H1 (cell line): ENCODE measurements at regions not wholly inside any gene's neighbourhood (a gene's known extent, or its start where the extent isn't known, plus 50 kb on each side); places are given as distances from the start of the nearest gene placed in this dataset.

Experiments used
- CTCF ChIA-PET: fragments of 300-600 bp; sonication (Branson Sonifier 250); formaldehyde crosslinking; loops from one replicate; lab custom pipeline; 2021; ENCODE audit not compliant: partially characterized antibody; lab: Charles Lee
- POLR2A ChIA-PET: fragments of 300-600 bp; sonication (Branson Sonifier 250); formaldehyde crosslinking; loops from one replicate; lab custom pipeline; 2021; ENCODE audit warnings: inconsistent platforms; ENCODE audit not compliant: partially characterized antibody; lab: Charles Lee
- DNase-seq, 2 experiments: peaks; one replicate each; pipeline versions ENCODE4 v3.0.0 to v3.0.0-alpha.2; 2010 to 2022; ENCODE audit warnings: low spot score in 2 of 2, low read depth in 1 of 2, mixed read lengths in 1 of 2
- FAIRE-seq: peaks from 2 replicates; lab custom pipeline; 2011; peaks lifted over from hg19 to GRCh38; lab: Jason Lieb, UNC
- H2AFZ ChIP-seq: 2 replicates; pipeline ENCODE4 v1.8.1; 2012; ENCODE audit warnings: low read length, inconsistent platforms
- H2AK5ac ChIP-seq: 2 replicates; pipeline ENCODE4 v1.6.1; 2013; ENCODE audit warnings: low read depth, low read length
- H2BK120ac ChIP-seq: replicated peaks from 2 replicates; pipeline ENCODE3; 2013; ENCODE audit warnings: low read depth, low read length, inconsistent platforms
- H2BK12ac ChIP-seq: 2 replicates; pipeline ENCODE4 v1.6.1; 2013; ENCODE audit warnings: low read depth, low read length
- H2BK15ac ChIP-seq: 2 replicates; pipeline ENCODE4 v1.6.1; 2013; ENCODE audit warnings: low read length
- H2BK20ac ChIP-seq: 2 replicates; pipeline ENCODE4 v1.6.1; 2013; ENCODE audit warnings: low read length
- H2BK5ac ChIP-seq: 2 replicates; pipeline ENCODE4 v1.6.1; 2013; ENCODE audit warnings: low read depth, low read length
- H3K14ac ChIP-seq: 2 replicates; pipeline ENCODE4 v1.6.1; 2013; ENCODE audit warnings: inconsistent platforms; ENCODE audit not compliant: insufficient read length
- H3K18ac ChIP-seq: 2 replicates; pipeline ENCODE4 v1.6.1; 2013; ENCODE audit warnings: low read length; ENCODE audit errors: extremely low read depth
- H3K23ac ChIP-seq: 2 replicates; pipeline ENCODE4 v1.6.1; 2013; ENCODE audit warnings: inconsistent platforms; ENCODE audit not compliant: insufficient read length
- H3K23me2 ChIP-seq: 2 replicates; pipeline ENCODE4 v1.6.1; 2013; ENCODE audit warnings: low read depth, low read length
- H3K27ac ChIP-seq: 2 replicates; pipeline ENCODE4 v1.6.1; 2011; ENCODE audit warnings: low read depth, low read length, inconsistent platforms
- H3K27me3 ChIP-seq, 4 experiments: replicated peaks in 1 of 4; 1 replicate in 1 of 4; 2 replicates in 3 of 4; pipeline versions ENCODE4 v1.6.1 to v1.8.1; 2011 to 2013; ENCODE audit warnings: low read length in 3 of 4, mild to moderate bottlenecking in 3 of 4, inconsistent platforms in 2 of 4, mixed read lengths in 2 of 4, moderate library complexity in 1 of 4; ENCODE audit not compliant: control insufficient read depth in 3 of 4, insufficient read depth in 3 of 4; ENCODE audit errors: extremely low read depth in 1 of 4
- H3K36me3 ChIP-seq, 4 experiments: 2 replicates each; pipeline versions ENCODE4 v1.6.1 to v1.8.1; 2011 to 2013; ENCODE audit warnings: mild to moderate bottlenecking in 4 of 4, low read length in 3 of 4, moderate library complexity in 2 of 4, control low read depth in 1 of 4, inconsistent platforms in 1 of 4; ENCODE audit not compliant: insufficient read depth in 4 of 4, control insufficient read depth in 2 of 4
- H3K4ac ChIP-seq: replicated peaks from 2 replicates; pipeline ENCODE3; 2013; ENCODE audit warnings: low read length, low read depth, mixed read lengths, inconsistent platforms; ENCODE audit not compliant: insufficient read length
- H3K4me1 ChIP-seq, 4 experiments: replicated peaks in 1 of 4; 1 replicate in 1 of 4; 2 replicates in 3 of 4; pipeline versions ENCODE4 v1.6.1 to v1.8.1; 2011 to 2013; ENCODE audit warnings: low read length in 3 of 4, inconsistent platforms in 2 of 4, mixed read lengths in 1 of 4; ENCODE audit not compliant: insufficient read depth in 4 of 4, control insufficient read depth in 3 of 4
- H3K4me2 ChIP-seq, 2 experiments: 2 replicates each; pipeline versions ENCODE4 v1.6.1 to v1.8.1; 2011 to 2013; ENCODE audit warnings: low read depth in 2 of 2, low read length in 2 of 2, control low read depth in 1 of 2, inconsistent platforms in 1 of 2, mild to moderate bottlenecking in 1 of 2; ENCODE audit not compliant: insufficient read depth in 1 of 2
- H3K4me3 ChIP-seq, 4 experiments: fragments of 200-600, 300-600 bp in 1 of 4; sonication (generic), shearing (Covaris generic), sonication (Bioruptor Twin) in 1 of 4; 2 replicates each; pipeline versions ENCODE4 v1.5.1 to v1.8.1; 2011 to 2016; ENCODE audit warnings: low read length in 4 of 4, low read depth in 3 of 4, control low read depth in 2 of 4, inconsistent platforms in 2 of 4, mild to moderate bottlenecking in 2 of 4, mixed read lengths in 1 of 4, moderate library complexity in 1 of 4; ENCODE audit not compliant: insufficient read depth in 2 of 4; ENCODE audit errors: extremely low read depth in 1 of 4
- H3K56ac ChIP-seq: replicated peaks from 2 replicates; pipeline ENCODE3; 2013; ENCODE audit warnings: low read depth, mild to moderate bottlenecking, mixed read lengths, low read length, inconsistent platforms; ENCODE audit not compliant: insufficient read length
- H3K79me1 ChIP-seq: 2 replicates; pipeline ENCODE4 v1.6.1; 2013; ENCODE audit warnings: low read depth, low read length, control low read depth
- H3K79me2 ChIP-seq, 2 experiments: 2 replicates each; pipeline versions ENCODE4 v1.6.1 to v1.8.1; 2012 to 2013; ENCODE audit warnings: low read length in 2 of 2, mild to moderate bottlenecking in 2 of 2, inconsistent platforms in 1 of 2; ENCODE audit not compliant: insufficient read depth in 2 of 2, control insufficient read depth in 1 of 2
- H3K9ac ChIP-seq, 4 experiments: replicated peaks in 1 of 4; 1 replicate in 1 of 4; 2 replicates in 3 of 4; pipeline versions ENCODE4 v1.6.1 to v1.8.1; 2011 to 2013; ENCODE audit warnings: low read depth in 3 of 4, low read length in 3 of 4, control low read depth in 2 of 4, mild to moderate bottlenecking in 2 of 4, moderate library complexity in 2 of 4, inconsistent platforms in 1 of 4; ENCODE audit errors: extremely low read depth in 1 of 4
- H3K9me3 ChIP-seq, 2 experiments: 2 replicates each; pipeline versions ENCODE4 v1.6.1 to v1.8.1; 2012 to 2013; ENCODE audit warnings: mild to moderate bottlenecking in 2 of 2, moderate library complexity in 2 of 2, control low read depth in 1 of 2, inconsistent platforms in 1 of 2, low read depth in 1 of 2, low read length in 1 of 2, mixed read lengths in 1 of 2; ENCODE audit not compliant: insufficient read depth in 2 of 2
- H4K20me1 ChIP-seq, 2 experiments: replicated peaks in 1 of 2; 2 replicates each; pipeline versions ENCODE3 to v1.8.1; 2011 to 2013; ENCODE audit warnings: inconsistent platforms in 2 of 2, low read length in 2 of 2, mild to moderate bottlenecking in 1 of 2; ENCODE audit not compliant: insufficient read depth in 2 of 2, control insufficient read depth in 1 of 2
- H4K5ac ChIP-seq: 2 replicates; pipeline ENCODE4 v1.6.1; 2013; ENCODE audit warnings: low read length, low read depth, mixed read lengths, inconsistent platforms; ENCODE audit not compliant: insufficient read length
- H4K8ac ChIP-seq: 2 replicates; pipeline ENCODE4 v1.8.0; 2013; ENCODE audit warnings: mild to moderate bottlenecking, moderate library complexity, low read length, inconsistent platforms; ENCODE audit not compliant: insufficient read depth; ENCODE audit errors: extremely low read depth
- H4K91ac ChIP-seq: replicated peaks from 2 replicates; pipeline ENCODE3; 2013; ENCODE audit warnings: low read length, mixed read lengths, inconsistent platforms; ENCODE audit not compliant: insufficient read length
- CBX5 ChIP-seq: fragments of 300-800, 300-1000 bp; sonication (generic); IDR thresholded peaks from 2 replicates; pipeline ENCODE4 v1.7.1; 2016; ENCODE audit warnings: antibody characterized with exemption, low read length, low read depth
- CHD2 ChIP-seq: IDR thresholded peaks from 2 replicates; pipeline ENCODE4 v1.6.1; 2012; ENCODE audit warnings: low read length, improper control_type of control experiment
- EGR1 ChIP-seq: IDR thresholded peaks from 2 replicates; pipeline ENCODE4 v1.6.1; 2011; ENCODE audit warnings: low read depth, low read length, borderline replicate concordance
- EZH2 ChIP-seq: fragments of 200-600 bp; sonication (generic); IDR thresholded peaks from 2 replicates; pipeline ENCODE4 v1.7.1; 2012; ENCODE audit warnings: low read depth, mild to moderate bottlenecking, moderate library complexity, low read length, inconsistent platforms; ENCODE audit not compliant: severe bottlenecking
- HDAC2 ChIP-seq, 2 experiments: fragments of 300-600 bp in 1 of 2; sonication (generic) in 1 of 2; IDR thresholded peaks; 2 replicates each; pipeline ENCODE4 v1.6.1; 2011 to 2012; ENCODE audit warnings: low read depth in 2 of 2, low read length in 2 of 2, mild to moderate bottlenecking in 2 of 2, moderate library complexity in 2 of 2, borderline replicate concordance in 1 of 2, inconsistent platforms in 1 of 2
- KDM1A ChIP-seq: fragments of 200-600, 300-600 bp; sonication (generic); IDR thresholded peaks from 2 replicates; pipeline ENCODE4 v1.7.1; 2016; ENCODE audit warnings: mild to moderate bottlenecking, low read length, borderline replicate concordance
- POLR2AphosphoS5 ChIP-seq: IDR thresholded peaks from 2 replicates; pipeline ENCODE4 v1.6.1; 2011; ENCODE audit warnings: low read depth, low read length
- RAD21 ChIP-seq, 2 experiments: IDR thresholded peaks in 1 of 2; conservative IDR thresholded peaks in 1 of 2; 2 replicates each; pipeline ENCODE4 v1.6.1; 2011; ENCODE audit warnings: low read depth in 2 of 2, low read length in 2 of 2, improper control_type of control experiment in 1 of 2, inconsistent platforms in 1 of 2, mild to moderate bottlenecking in 1 of 2, moderate library complexity in 1 of 2
- SIX5 ChIP-seq: IDR thresholded peaks from 2 replicates; pipeline ENCODE4 v1.6.1; 2011; ENCODE audit warnings: mild to moderate bottlenecking, low read depth, low read length
- TBP ChIP-seq: IDR thresholded peaks from 2 replicates; pipeline ENCODE4 v1.6.1; 2011; ENCODE audit warnings: low read depth, low read length, improper control_type of control experiment
- YY1 ChIP-seq: IDR thresholded peaks from 2 replicates; pipeline ENCODE4 v1.6.1; 2011; ENCODE audit warnings: low read depth, mild to moderate bottlenecking, low read length
- WGBS, 2 experiments: shearing (Covaris generic) in 1 of 2; methylation state at CpG; one replicate each; pipeline versions ENCODE4 v1.1.6 to v1.1.7; 2013 to 2015; ENCODE audit warnings: low lambda C conversion rate in 2 of 2, mixed read lengths in 2 of 2, inconsistent platforms in 1 of 2, low coverage in 1 of 2, missing lambda C conversion rate in 1 of 2; ENCODE audit not compliant: insufficient replicate concordance in 2 of 2, insufficient coverage in 1 of 2, insufficient read length in 1 of 2; ENCODE audit errors: extremely low coverage in 1 of 2, missing lambda C conversion rate in 1 of 2; 5-methylcytosine and 5-hydroxymethylcytosine counted together
- TF ChIP-seq, protein P1 (sequence below): IDR thresholded peaks from 2 replicates; pipeline ENCODE4 v1.6.1; 2012; ENCODE audit warnings: inconsistent platforms

DNA sequence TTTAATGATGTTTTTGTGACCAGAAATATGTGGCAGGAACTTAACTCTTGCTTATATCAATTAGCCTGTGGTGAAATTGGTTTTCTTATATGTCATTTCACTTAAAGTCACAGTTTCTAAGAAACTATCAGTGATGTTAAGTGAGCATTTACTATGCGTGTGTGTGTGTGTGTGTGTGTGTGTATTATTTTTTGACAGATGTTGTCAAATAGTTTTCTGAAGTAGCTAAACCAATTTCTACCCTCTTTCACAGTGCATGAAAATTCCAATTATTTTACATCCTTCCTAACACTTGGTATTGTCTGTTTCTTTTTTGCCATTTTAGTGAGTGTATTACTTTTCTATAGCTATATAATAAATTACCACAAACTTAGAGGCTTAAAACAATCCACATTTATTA, 122.1 kb upstream of the CAND1 start:
- Histone ChIP-seq H2BK120ac (no peak overlapping the region), H3K27me3 (no peaks in the 10 kb centered on the region), H3K79me1 (no peaks in the 10 kb centered on the region), H2AK5ac (no peak overlapping the region), H4K91ac (no peak overlapping the region), H3K36me3 (no peaks in the 10 kb centered on the region), H3K4me2 (no peak overlapping the region), H2BK15ac (no peak overlapping the region), H2BK20ac (no peak overlapping the region), H3K14ac (no peak overlapping the region), H2AFZ (no peak overlapping the region), H4K5ac (no peak overlapping the region), H4K8ac (no peak overlapping the region), H3K9ac (no peak overlapping the region), H4K20me1 (no peaks in the 10 kb centered on the region), H2BK5ac (no peak overlapping the region), H3K56ac (no peak overlapping the region), H3K27ac (no peak overlapping the region), H3K23me2 (no peaks in the 10 kb centered on the region), H3K79me2 (no peaks in the 10 kb centered on the region), H3K4ac (no peak overlapping the region), H3K4me3 (no peak overlapping the region), H3K4me1 (no peaks in the 10 kb centered on the region), H3K18ac (no peak overlapping the region), H2BK12ac (no peak overlapping the region), H3K23ac (no peak overlapping the region), H3K9me3 (no peaks in the 10 kb centered on the region)
- ChIA-PET CTCF (interaction anchor here (1.0 to 1.8 kb wide), 3 partner anchors 8 to 53 kb away, joined by 3 to 5 read pairs (median 3); no protein-coding TSS in a partner anchor), POLR2A (no interaction called here)
- WGBS, 2 experiments: 45% methylated on average over 1 of the region's 1 CpG; no CpG with 5 or more reads in 1 of the 2 experiments
- DNase-seq: no peak
- FAIRE-seq: no peak
- TF ChIP-seq HDAC2 (IDR thresholded peaks at IDR 0.05; ENCODE audit: borderline replicate concordance in 1 of 2, low read depth in 2 of 2, low read length in 2 of 2) (no peak), EGR1 (no peak), RAD21 (IDR thresholded peaks at IDR 0.05 in 1 of 2, conservative IDR thresholded peaks at IDR 0.05 in 1 of 2; ENCODE audit: low read depth in 2 of 2, low read length in 2 of 2) (no peak), CHD2 (no peak), CBX5 (no peak), EZH2 (no peak), SIX5 (no peak), YY1 (no peak), KDM1A (no peak), POLR2AphosphoS5 (no peak), TBP (no peak)
- TF ChIP-seq, protein P1, sequence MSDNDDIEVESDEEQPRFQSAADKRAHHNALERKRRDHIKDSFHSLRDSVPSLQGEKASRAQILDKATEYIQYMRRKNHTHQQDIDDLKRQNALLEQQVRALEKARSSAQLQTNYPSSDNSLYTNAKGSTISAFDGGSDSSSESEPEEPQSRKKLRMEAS: no peak
